Parathyroid adenoma (tissue), 2 donors: ENCODE measurements at regions not wholly inside any gene's neighbourhood (a gene's known extent, or its start where the extent isn't known, plus 50 kb on each side); places are given as distances from the start of the nearest gene placed in this dataset.
"Not testable (repeated sequence)": the region's sequence is repeated elsewhere in the genome, so short reads cannot be mapped to it uniquely, and the experiment has no call there.

ENCODE experiments used
- H2AFZ ChIP-seq: fragments of 300-600 bp; sonication (generic); one replicate; pipeline ENCODE4 v1.7.0; 2017; ENCODE audit warnings: antibody characterized with exemption, mild to moderate bottlenecking
- H3K27ac ChIP-seq: fragments of 300-600 bp; sonication (generic); one replicate; pipeline ENCODE4 v1.7.0; 2017
- H3K27me3 ChIP-seq: fragments of 300-600 bp; sonication (generic); one replicate; pipeline ENCODE4 v1.7.0; 2017; ENCODE audit warnings: low read length; ENCODE audit not compliant: control insufficient read depth, insufficient read depth
- H3K36me3 ChIP-seq: fragments of 300-600 bp; sonication (generic); one replicate; pipeline ENCODE4 v1.7.0; 2017; ENCODE audit warnings: low read length; ENCODE audit not compliant: control insufficient read depth, insufficient read depth
- H3K4me1 ChIP-seq: fragments of 300-600 bp; sonication (generic); one replicate; pipeline ENCODE4 v1.7.0; 2017; ENCODE audit warnings: control low read depth
- H3K4me2 ChIP-seq: fragments of 300-600 bp; sonication (generic); one replicate; pipeline ENCODE4 v1.7.0; 2017; ENCODE audit warnings: low read length
- H3K4me3 ChIP-seq: fragments of 300-600 bp; sonication (generic); one replicate; pipeline ENCODE4 v1.7.0; 2017; ENCODE audit warnings: low read depth, low read length
- H3K79me2 ChIP-seq: fragments of 300-600 bp; sonication (generic); one replicate; pipeline ENCODE4 v1.7.0; 2017; ENCODE audit warnings: control low read depth
- H3K9ac ChIP-seq: fragments of 300-600 bp; sonication (generic); one replicate; pipeline ENCODE4 v1.7.0; 2017; ENCODE audit warnings: mild to moderate bottlenecking
- H3K9me3 ChIP-seq: fragments of 300-600 bp; sonication (generic); one replicate; pipeline ENCODE4 v1.7.0; 2017; ENCODE audit warnings: low read length; ENCODE audit not compliant: control insufficient read depth
- TF ChIP-seq, protein P1 (sequence below): fragments of 300-600 bp; sonication (generic); IDR thresholded peaks from one replicate; pipeline ENCODE4 v1.7.0; 2017; ENCODE audit warnings: antibody characterized with exemption, mild to moderate bottlenecking
- donor health status: primary hyperparathyroidism.

DNA sequence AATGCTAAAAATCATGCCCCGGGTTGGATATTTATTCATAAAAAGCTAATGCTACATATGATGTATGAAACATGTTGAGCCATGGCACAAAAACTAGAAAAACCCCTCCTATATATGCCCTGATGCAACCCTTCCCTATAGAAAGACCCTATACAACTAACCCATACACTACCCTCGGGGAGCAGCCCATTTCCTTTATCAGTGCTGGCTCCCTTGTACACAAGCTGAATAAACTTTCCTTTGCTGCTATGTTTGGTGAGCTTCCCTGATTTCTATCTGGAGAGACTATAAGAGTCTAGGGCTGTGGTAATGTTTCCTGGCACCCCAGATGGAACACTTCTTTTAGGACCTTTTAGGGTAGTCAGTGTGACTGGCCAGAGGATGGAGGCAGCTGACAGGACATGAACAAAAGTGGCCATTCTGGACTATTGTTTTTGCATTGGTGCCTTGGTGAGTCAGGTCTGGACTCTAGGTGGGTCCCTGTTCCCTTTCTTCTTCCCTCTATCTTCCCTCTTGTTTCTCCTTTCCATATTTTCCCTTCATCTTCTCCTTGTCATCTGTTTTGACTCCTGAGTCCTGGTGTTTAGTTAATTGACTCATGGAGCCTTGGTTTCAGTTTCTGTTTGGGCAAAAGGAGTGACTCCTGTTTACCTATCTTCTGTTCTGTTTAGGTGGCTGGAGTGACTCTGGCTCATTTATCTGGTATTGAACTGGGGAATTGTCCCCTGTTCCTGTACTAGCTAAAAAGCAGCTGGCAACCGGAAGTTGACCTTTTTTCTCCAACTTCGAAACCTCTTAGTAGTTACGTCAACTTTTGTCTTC, 1321.8 kb upstream of the PCDH9 start:
- TF ChIP-seq, protein P1, sequence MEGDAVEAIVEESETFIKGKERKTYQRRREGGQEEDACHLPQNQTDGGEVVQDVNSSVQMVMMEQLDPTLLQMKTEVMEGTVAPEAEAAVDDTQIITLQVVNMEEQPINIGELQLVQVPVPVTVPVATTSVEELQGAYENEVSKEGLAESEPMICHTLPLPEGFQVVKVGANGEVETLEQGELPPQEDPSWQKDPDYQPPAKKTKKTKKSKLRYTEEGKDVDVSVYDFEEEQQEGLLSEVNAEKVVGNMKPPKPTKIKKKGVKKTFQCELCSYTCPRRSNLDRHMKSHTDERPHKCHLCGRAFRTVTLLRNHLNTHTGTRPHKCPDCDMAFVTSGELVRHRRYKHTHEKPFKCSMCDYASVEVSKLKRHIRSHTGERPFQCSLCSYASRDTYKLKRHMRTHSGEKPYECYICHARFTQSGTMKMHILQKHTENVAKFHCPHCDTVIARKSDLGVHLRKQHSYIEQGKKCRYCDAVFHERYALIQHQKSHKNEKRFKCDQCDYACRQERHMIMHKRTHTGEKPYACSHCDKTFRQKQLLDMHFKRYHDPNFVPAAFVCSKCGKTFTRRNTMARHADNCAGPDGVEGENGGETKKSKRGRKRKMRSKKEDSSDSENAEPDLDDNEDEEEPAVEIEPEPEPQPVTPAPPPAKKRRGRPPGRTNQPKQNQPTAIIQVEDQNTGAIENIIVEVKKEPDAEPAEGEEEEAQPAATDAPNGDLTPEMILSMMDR, result no peak
- H3K27ac ChIP-seq, result no peak overlapping the region

DNA sequence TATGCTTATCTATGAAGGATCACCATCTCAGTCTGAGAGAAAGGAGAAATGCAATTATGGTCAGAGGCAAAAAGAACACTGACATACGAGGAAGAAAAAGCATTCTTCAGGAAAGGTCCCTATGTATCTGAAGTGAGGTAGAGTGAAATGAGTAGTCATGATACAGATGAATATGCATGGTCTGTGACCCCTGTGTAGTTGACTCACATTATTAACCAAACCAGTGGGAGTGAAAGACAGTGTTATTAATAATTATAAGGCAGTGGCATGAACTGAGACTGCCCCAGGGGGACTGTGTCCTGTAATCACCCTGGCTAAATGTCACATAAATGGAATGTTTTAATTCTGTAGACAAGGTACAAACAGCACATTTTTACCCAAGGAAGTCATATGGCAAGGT, 1320.2 kb upstream of the PCDH9 start:
- Histone ChIP-seq H3K79me2 (no peaks in the 10 kb centered on the region), H3K4me2 (no peak overlapping the region), H3K27ac (no peak overlapping the region), H3K4me3 (no peak overlapping the region), H3K36me3 (no peaks in the 10 kb centered on the region), H2AFZ (no peak overlapping the region), H3K9me3 (no peaks in the 10 kb centered on the region), H3K4me1 (no peaks in the 10 kb centered on the region), H3K27me3 (no peaks in the 10 kb centered on the region), H3K9ac (no peak overlapping the region)
- TF ChIP-seq, protein P1, result no peak

More for the DNA sequence above, 1321.8 kb upstream of the PCDH9 start:
- Histone ChIP-seq H3K4me3 (no peak overlapping the region), H2AFZ (no peak overlapping the region), H3K4me1 (no peaks in the 10 kb centered on the region), H3K36me3 (no peaks in the 10 kb centered on the region), H3K27me3 (no peaks in the 10 kb centered on the region), H3K9ac (no peak overlapping the region), H3K79me2 (no peaks in the 10 kb centered on the region), H3K4me2 (no peak overlapping the region), H3K9me3 (no peaks in the 10 kb centered on the region)

DNA sequence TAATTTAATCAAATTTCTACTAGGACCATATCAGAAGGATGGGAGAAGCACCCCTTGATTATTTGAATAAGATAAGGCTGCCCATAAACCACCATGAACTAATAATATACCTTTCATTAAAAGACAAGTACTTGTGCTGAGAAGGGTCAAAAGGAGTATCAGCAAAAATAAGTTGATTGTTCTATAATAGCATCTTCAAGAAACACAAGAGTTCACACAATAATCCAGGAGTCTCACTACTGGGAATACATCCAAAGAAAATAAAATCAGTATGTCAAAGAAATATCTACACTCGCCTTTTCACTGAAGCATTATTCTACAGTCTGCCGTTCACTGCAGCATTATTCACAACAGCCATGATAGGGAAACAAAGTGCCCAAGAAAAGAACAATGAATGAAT, 1310.1 kb upstream of the PCDH9 start:
- H3K9ac ChIP-seq, result no peak overlapping the region
- H3K4me3 ChIP-seq, result no peak overlapping the region
- H3K79me2 ChIP-seq, result no peaks in the 10 kb centered on the region
- no peak overlapping the region for H3K27ac ChIP-seq
- H2AFZ ChIP-seq, result no peak overlapping the region
- H3K4me1 ChIP-seq, result no peaks in the 10 kb centered on the region
- H3K27me3 ChIP-seq, result no peaks in the 10 kb centered on the region
- H3K36me3 ChIP-seq, result no peaks in the 10 kb centered on the region
- H3K9me3 ChIP-seq, result no peaks in the 10 kb centered on the region
- H3K4me2 ChIP-seq, result no peak overlapping the region
- TF ChIP-seq, protein P1, result no peak

DNA sequence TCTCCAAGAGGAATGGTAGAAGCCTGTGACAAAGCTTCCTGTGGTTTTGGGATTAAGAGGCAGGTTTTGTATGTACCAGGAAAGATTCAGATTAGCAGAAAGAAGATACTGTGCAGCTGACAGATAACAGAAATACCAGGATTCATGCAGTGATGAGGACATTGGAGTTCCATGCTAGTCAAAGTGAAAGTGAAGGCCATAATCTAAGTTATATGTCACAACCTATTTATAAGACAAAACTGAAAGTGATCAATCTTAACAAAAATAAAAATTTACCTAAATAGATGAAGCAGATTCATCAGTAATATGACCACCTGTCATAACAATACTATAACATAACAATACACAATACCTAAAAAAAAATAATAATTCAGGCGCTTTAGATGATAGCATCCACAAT, 1305.2 kb upstream of the PCDH9 start:
- H3K4me1 ChIP-seq, result no peaks in the 10 kb centered on the region
- no peak overlapping the region for H2AFZ ChIP-seq
- H3K9me3 ChIP-seq, result no peaks in the 10 kb centered on the region
- no peak overlapping the region for H3K9ac ChIP-seq
- H3K27me3 ChIP-seq, result no peaks in the 10 kb centered on the region
- H3K4me3 ChIP-seq, result no peak overlapping the region
- no peak overlapping the region for H3K27ac ChIP-seq
- H3K4me2 ChIP-seq, result no peak overlapping the region
- no peaks in the 10 kb centered on the region for H3K79me2 ChIP-seq
- H3K36me3 ChIP-seq, result no peaks in the 10 kb centered on the region
- TF ChIP-seq, protein P1, result no peak

DNA sequence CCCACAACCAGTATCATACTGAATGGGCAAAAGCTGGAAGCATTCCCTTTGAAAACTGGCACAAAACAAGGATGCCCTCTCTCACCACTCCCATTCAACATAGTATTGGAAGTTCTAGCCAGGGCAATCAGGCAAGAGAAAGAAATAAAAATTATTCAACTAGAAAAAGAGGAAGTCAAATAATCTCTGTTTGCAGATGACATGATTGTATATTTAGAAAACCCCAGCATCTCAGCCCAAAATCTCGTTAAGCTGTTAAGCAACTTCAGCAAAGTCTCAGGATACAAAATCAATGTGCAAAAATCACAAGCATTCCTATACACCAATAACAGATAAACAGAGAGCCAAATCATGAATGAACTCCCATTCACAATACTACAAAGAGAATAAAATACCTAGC, 1297.0 kb upstream of the PCDH9 start:
- not testable (repeated sequence) for H3K36me3 ChIP-seq, H3K27ac ChIP-seq, H3K4me1 ChIP-seq, H3K27me3 ChIP-seq, H3K9ac ChIP-seq, H3K9me3 ChIP-seq, H2AFZ ChIP-seq, H3K4me2 ChIP-seq, H3K4me3 ChIP-seq, H3K79me2 ChIP-seq
